Mesenchymal stem cell (in vitro differentiated cells and primary cell): ENCODE measurements at regions not wholly inside any gene's neighbourhood (a gene's known extent, or its start where the extent isn't known, plus 50 kb on each side); places are given as distances from the start of the nearest gene placed in this dataset.
"Not testable (repeated sequence)": the region's sequence is repeated elsewhere in the genome, so short reads cannot be mapped to it uniquely, and the experiment has no call there.

ENCODE experiments used
- DNase-seq: peaks from one replicate; pipeline ENCODE4 v3.0.0-alpha.2; 2013
- H2AFZ ChIP-seq: one replicate; pipeline ENCODE4 v1.6.1; 2013; ENCODE audit warnings: low read depth, mild to moderate bottlenecking, control low read depth, inconsistent platforms, low read length, moderate library complexity
- H2AK5ac ChIP-seq: 2 replicates; pipeline ENCODE4 v1.6.1; 2013; ENCODE audit warnings: low read length, moderate library complexity, mild to moderate bottlenecking, inconsistent platforms; ENCODE audit not compliant: severe bottlenecking
- H2BK120ac ChIP-seq: one replicate; pipeline ENCODE4 v1.6.1; 2013; ENCODE audit warnings: low read depth, mild to moderate bottlenecking, inconsistent platforms, low read length, moderate library complexity
- H2BK12ac ChIP-seq, 2 experiments: one replicate each; pipeline ENCODE4 v1.6.1; 2013; ENCODE audit warnings: inconsistent platforms in 2 of 2, low read length in 2 of 2, mild to moderate bottlenecking in 2 of 2, moderate library complexity in 2 of 2, control low read depth in 1 of 2
- H2BK15ac ChIP-seq: one replicate; pipeline ENCODE4 v1.6.1; 2013; ENCODE audit warnings: mild to moderate bottlenecking, low read depth, inconsistent platforms; ENCODE audit not compliant: poor library complexity, severe bottlenecking
- H2BK5ac ChIP-seq: 2 replicates; pipeline ENCODE4 v1.6.1; 2013; ENCODE audit warnings: low read depth, mild to moderate bottlenecking, low read length, control low read depth, inconsistent platforms; ENCODE audit not compliant: poor library complexity, severe bottlenecking
- H3K14ac ChIP-seq, 2 experiments: one replicate each; pipeline ENCODE4 v1.6.1; 2013; ENCODE audit warnings: inconsistent platforms in 2 of 2, low read length in 2 of 2, control low read depth in 1 of 2, mild to moderate bottlenecking in 1 of 2, moderate library complexity in 1 of 2
- H3K18ac ChIP-seq, 2 experiments: one replicate each; pipeline ENCODE4 v1.6.1; 2013; ENCODE audit warnings: inconsistent platforms in 2 of 2, low read length in 2 of 2, control low read depth in 1 of 2, low read depth in 1 of 2, mild to moderate bottlenecking in 1 of 2
- H3K23ac ChIP-seq, 2 experiments: one replicate each; pipeline ENCODE4 v1.6.1; 2013; ENCODE audit warnings: inconsistent platforms in 2 of 2, low read length in 2 of 2, mild to moderate bottlenecking in 2 of 2, moderate library complexity in 2 of 2, control low read depth in 1 of 2
- H3K27ac ChIP-seq: 2 replicates; pipeline ENCODE4 v1.5.1; 2013; ENCODE audit warnings: mild to moderate bottlenecking, moderate library complexity, low read length, control low read depth, inconsistent platforms; ENCODE audit not compliant: poor library complexity, severe bottlenecking
- H3K27me3 ChIP-seq, 2 experiments: 2 replicates each; pipeline versions ENCODE4 v1.6.1 to v1.7.0; 2013; ENCODE audit warnings: low read length in 2 of 2, mild to moderate bottlenecking in 2 of 2, moderate library complexity in 2 of 2, control low read depth in 1 of 2, inconsistent platforms in 1 of 2; ENCODE audit not compliant: control insufficient read depth in 1 of 2, insufficient read depth in 1 of 2
- H3K36me3 ChIP-seq, 2 experiments: 2 replicates each; pipeline versions ENCODE4 v1.6.1 to v1.7.0; 2013; ENCODE audit warnings: low read length in 2 of 2, control low read depth in 1 of 2, inconsistent platforms in 1 of 2, low read depth in 1 of 2, mild to moderate bottlenecking in 1 of 2; ENCODE audit not compliant: insufficient read depth in 2 of 2, control insufficient read depth in 1 of 2
- H3K4ac ChIP-seq, 2 experiments: one replicate each; pipeline ENCODE4 v1.6.1; 2013; ENCODE audit warnings: inconsistent platforms in 2 of 2, low read length in 2 of 2, mild to moderate bottlenecking in 2 of 2, moderate library complexity in 2 of 2, control low read depth in 1 of 2, low read depth in 1 of 2
- H3K4me1 ChIP-seq: 2 replicates; pipeline ENCODE4 v1.6.1; 2013; ENCODE audit warnings: low read depth, low read length, control low read depth; ENCODE audit not compliant: control insufficient read depth, insufficient read depth
- H3K4me2 ChIP-seq: 2 replicates; pipeline ENCODE4 v1.6.1; 2013; ENCODE audit warnings: low read length, mild to moderate bottlenecking, inconsistent platforms; ENCODE audit not compliant: poor library complexity, severe bottlenecking
- H3K4me3 ChIP-seq, 2 experiments: 2 replicates each; pipeline versions ENCODE4 v1.5.1 to v1.7.0; 2013; ENCODE audit warnings: low read length in 2 of 2, mild to moderate bottlenecking in 2 of 2, control low read depth in 1 of 2, low read depth in 1 of 2; ENCODE audit not compliant: insufficient read depth in 1 of 2
- H3K79me1 ChIP-seq: replicated peaks from 2 replicates; pipeline ENCODE4 v1.6.1; 2013; ENCODE audit warnings: mild to moderate bottlenecking, control low read depth, low read length, inconsistent platforms; ENCODE audit not compliant: poor library complexity, severe bottlenecking
- H3K9ac ChIP-seq: 2 replicates; pipeline ENCODE4 v1.7.0; 2013; ENCODE audit warnings: mild to moderate bottlenecking, low read length, moderate library complexity
- H3K9me3 ChIP-seq: 2 replicates; pipeline ENCODE4 v1.7.0; 2013; ENCODE audit warnings: mild to moderate bottlenecking, low read length; ENCODE audit not compliant: control insufficient read depth
- H4K8ac ChIP-seq: one replicate; pipeline ENCODE4 v1.6.1; 2013; ENCODE audit warnings: inconsistent platforms, mild to moderate bottlenecking, low read length, moderate library complexity
- H4K91ac ChIP-seq: one replicate; pipeline ENCODE4 v1.6.1; 2013; ENCODE audit warnings: mild to moderate bottlenecking, low read length, inconsistent platforms
- WGBS: methylation state at CpG from one replicate; pipeline ENCODE4 v1.1.7; 2013; ENCODE audit warnings: mixed read lengths; 5-methylcytosine and 5-hydroxymethylcytosine counted together

DNA sequence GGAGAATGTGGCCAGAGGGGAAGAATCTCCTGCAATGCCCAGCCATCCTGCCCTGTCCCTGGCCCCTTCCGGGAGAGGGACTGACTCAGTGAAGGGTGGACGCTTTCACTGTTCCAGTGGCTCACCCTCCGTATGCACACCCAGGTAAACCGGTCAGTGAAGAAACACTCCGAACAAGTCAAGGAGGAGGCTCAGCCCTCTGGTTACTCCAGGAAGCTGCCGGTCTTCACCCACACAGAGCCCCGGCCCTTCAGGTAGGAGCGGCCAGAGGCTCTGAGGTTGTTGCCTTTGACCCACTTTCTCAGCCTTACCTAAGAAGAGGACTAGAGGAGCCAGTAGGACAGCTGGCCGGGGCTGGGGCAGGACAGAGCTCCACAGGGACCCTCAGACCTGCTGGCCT, 4419.8 kb upstream of the TPTE start:
- not testable (repeated sequence) for H2BK120ac ChIP-seq, H3K36me3 ChIP-seq, H4K8ac ChIP-seq, H2AK5ac ChIP-seq, H3K79me1 ChIP-seq, H3K9ac ChIP-seq, H2AFZ ChIP-seq, H3K4me1 ChIP-seq, H2BK15ac ChIP-seq, DNase-seq, H3K23ac ChIP-seq, H3K4ac ChIP-seq, H3K27me3 ChIP-seq, H3K4me2 ChIP-seq, H3K9me3 ChIP-seq, H2BK12ac ChIP-seq, H3K4me3 ChIP-seq, H2BK5ac ChIP-seq, H3K14ac ChIP-seq, H4K91ac ChIP-seq, H3K18ac ChIP-seq, H3K27ac ChIP-seq
- no CpG with 5 or more reads among the region's 9 CpGs for WGBS

DNA sequence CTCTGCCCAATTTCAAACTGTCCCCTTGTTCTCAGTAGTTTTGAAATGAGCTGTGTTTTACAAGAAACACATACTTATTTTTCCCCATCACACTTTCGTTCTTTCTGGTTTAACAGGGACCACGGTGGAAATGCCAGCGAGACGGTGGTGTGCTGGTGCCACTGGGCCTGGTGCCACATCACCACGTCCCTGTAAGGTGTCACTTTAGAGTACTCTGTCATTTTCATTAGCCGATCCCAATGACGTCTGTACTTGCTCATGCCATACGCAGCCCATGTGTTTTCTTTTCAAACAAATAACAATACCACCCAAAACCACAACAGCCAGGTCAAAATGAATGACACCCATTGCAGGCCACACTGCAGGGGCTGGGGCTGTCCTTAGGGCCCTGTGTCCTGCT, 4416.8 kb upstream of the TPTE start:
- not testable (repeated sequence) for H4K91ac ChIP-seq, H3K27me3 ChIP-seq, H3K9me3 ChIP-seq, H2AK5ac ChIP-seq, H2BK120ac ChIP-seq, H3K18ac ChIP-seq, DNase-seq, H2BK15ac ChIP-seq, H3K36me3 ChIP-seq, H2BK12ac ChIP-seq, H3K4ac ChIP-seq, H4K8ac ChIP-seq, H3K79me1 ChIP-seq, H2BK5ac ChIP-seq, H3K4me3 ChIP-seq, H2AFZ ChIP-seq, H3K4me1 ChIP-seq, H3K14ac ChIP-seq, H3K9ac ChIP-seq, H3K4me2 ChIP-seq, H3K27ac ChIP-seq, H3K23ac ChIP-seq
- WGBS: no CpG with 5 or more reads among the region's 8 CpGs

DNA sequence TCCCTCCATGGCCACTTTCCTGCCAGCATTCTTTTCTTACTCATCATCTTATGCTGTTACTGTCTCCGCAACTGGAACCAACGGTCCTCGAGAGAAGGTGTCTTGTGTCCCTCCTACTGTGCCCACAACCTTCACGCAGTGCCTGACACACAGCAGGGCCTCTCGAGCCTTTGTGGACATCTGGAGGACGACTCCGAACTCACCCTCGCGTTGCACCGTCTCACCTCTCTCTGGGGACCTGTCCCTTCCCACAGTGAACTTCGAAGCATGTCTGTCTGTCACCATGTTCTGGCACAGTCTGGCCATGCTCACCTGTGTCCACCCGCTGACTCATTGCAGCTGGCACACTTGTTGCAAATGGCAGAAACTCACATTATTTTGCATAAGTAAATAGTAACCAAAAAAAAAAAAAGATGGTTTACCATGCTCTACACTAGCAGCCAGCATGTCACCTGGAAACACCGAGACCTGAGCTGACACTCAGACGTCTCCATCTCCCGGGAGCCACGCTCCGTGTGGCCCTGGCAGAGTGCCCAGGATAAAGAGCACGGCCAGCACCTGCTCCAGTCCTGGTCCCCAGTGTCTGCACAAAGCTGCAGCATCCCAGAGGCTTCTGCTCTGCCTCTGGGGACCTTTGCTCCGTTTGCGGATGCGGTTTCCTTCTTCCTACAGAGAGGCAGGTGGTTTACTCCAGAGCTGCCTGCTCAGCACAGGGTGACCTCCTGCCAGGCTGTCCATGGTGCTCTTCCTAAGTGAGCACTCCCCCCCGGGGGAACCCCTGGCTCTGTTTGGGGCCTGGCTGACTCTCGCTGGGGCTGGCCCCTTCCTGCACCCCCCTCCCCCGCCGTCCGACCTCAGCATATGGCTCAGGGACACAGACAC, 4414.5 kb upstream of the TPTE start:
- not testable (repeated sequence) for H3K27me3 ChIP-seq

DNA sequence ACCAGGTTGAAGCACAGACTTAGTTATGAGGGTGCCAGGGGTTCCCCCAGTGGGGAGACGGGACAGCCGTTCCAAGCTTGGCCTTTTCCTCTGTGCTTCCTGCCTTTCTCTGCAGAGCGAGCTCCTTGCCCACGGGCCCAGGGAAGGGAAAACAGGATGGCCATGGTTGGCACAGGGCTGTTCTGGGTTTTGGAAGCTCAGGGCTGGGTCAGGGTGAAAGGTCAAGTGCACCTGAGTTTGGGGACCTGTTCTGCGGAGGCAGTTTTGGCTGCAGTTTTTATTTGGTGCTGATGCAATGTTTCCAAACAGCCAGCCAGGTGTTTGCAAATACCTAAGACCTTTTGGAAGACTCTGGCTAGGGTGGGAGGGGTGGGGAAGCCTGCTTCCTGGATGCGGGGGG, 4412.5 kb upstream of the TPTE start:
- H2BK5ac ChIP-seq, H3K36me3 ChIP-seq, H2BK120ac ChIP-seq, H3K18ac ChIP-seq, H3K27me3 ChIP-seq, H2BK12ac ChIP-seq, H3K79me1 ChIP-seq, H3K23ac ChIP-seq, H4K8ac ChIP-seq, H3K4me1 ChIP-seq, H3K27ac ChIP-seq, DNase-seq, H3K14ac ChIP-seq, H2AFZ ChIP-seq, H3K4me3 ChIP-seq, H3K9me3 ChIP-seq, H4K91ac ChIP-seq, H3K4ac ChIP-seq, H2BK15ac ChIP-seq, H3K9ac ChIP-seq, H2AK5ac ChIP-seq, H3K4me2 ChIP-seq: not testable (repeated sequence)
- no CpG with 5 or more reads among the region's 6 CpGs for WGBS

More for the DNA sequence above, 4414.5 kb upstream of the TPTE start:
- H3K14ac ChIP-seq, H2BK15ac ChIP-seq, H3K36me3 ChIP-seq, H3K27ac ChIP-seq, H3K4me3 ChIP-seq, H2BK5ac ChIP-seq, H2BK12ac ChIP-seq, H2AFZ ChIP-seq, H3K79me1 ChIP-seq, H2AK5ac ChIP-seq, H3K4me1 ChIP-seq, H4K91ac ChIP-seq, H3K9ac ChIP-seq, H2BK120ac ChIP-seq, H3K4ac ChIP-seq, H3K23ac ChIP-seq, H3K18ac ChIP-seq, H3K9me3 ChIP-seq, H3K4me2 ChIP-seq, DNase-seq, H4K8ac ChIP-seq: not testable (repeated sequence)
- no CpG with 5 or more reads among the region's 26 CpGs for WGBS
